ENCODE measurements at regions not wholly inside any gene's neighbourhood (a gene's known extent, or its start where the extent isn't known, plus 50 kb on each side); places are given as distances from the start of the nearest gene placed in this dataset.

DNA sequence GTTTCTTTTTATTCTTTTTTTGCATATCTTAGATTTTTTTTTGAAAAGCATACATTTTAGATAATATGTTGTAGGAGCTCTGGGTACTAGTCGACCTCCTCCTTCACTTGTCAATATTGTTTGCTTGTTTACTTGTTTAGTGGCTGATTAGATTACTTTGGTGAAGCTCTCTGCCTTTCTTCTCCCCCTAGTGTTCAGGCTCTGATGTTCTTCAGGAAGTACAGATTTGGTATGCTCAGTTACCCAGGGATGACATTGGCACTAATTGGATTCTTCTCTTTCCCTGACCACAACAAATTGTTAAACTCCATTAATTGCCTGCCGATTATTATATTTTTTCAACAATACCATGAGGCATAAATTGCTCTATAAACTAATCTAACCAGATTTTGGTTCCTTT is 491.2 kb downstream of the SUCLG1 start:
- TF ChIP-seq, protein P1, sequence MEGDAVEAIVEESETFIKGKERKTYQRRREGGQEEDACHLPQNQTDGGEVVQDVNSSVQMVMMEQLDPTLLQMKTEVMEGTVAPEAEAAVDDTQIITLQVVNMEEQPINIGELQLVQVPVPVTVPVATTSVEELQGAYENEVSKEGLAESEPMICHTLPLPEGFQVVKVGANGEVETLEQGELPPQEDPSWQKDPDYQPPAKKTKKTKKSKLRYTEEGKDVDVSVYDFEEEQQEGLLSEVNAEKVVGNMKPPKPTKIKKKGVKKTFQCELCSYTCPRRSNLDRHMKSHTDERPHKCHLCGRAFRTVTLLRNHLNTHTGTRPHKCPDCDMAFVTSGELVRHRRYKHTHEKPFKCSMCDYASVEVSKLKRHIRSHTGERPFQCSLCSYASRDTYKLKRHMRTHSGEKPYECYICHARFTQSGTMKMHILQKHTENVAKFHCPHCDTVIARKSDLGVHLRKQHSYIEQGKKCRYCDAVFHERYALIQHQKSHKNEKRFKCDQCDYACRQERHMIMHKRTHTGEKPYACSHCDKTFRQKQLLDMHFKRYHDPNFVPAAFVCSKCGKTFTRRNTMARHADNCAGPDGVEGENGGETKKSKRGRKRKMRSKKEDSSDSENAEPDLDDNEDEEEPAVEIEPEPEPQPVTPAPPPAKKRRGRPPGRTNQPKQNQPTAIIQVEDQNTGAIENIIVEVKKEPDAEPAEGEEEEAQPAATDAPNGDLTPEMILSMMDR (IDR thresholded peaks at IDR 0.05; ENCODE audit: poor library complexity), result no peak
- TF ChIP-seq EZH2 (IDR thresholded peaks at IDR 0.05; ENCODE audit: borderline replicate concordance) (no peak), EZH2phosphoT487 (IDR thresholded peaks at IDR 0.05; ENCODE audit: low read depth, severe bottlenecking, unreplicated experiment) (no peak)
